AG10803 (cell line): ENCODE measurements at regions not wholly inside any gene's neighbourhood (a gene's known extent, or its start where the extent isn't known, plus 50 kb on each side); places are given as distances from the start of the nearest gene placed in this dataset.

Experiments
- DNase-seq: peaks from one replicate; pipeline ENCODE4 v3.0.0; 2010; ENCODE audit warnings: low read depth
- H3K4me3 ChIP-seq: 2 replicates; pipeline ENCODE4 v1.5.1; 2011; ENCODE audit warnings: mild to moderate bottlenecking, low read length, control low read depth
- TF ChIP-seq, protein P1 (sequence below): conservative IDR thresholded peaks from 2 replicates; pipeline ENCODE4 v1.5.1; 2011; ENCODE audit warnings: mild to moderate bottlenecking, low read length, control low read depth, inconsistent platforms

DNA sequence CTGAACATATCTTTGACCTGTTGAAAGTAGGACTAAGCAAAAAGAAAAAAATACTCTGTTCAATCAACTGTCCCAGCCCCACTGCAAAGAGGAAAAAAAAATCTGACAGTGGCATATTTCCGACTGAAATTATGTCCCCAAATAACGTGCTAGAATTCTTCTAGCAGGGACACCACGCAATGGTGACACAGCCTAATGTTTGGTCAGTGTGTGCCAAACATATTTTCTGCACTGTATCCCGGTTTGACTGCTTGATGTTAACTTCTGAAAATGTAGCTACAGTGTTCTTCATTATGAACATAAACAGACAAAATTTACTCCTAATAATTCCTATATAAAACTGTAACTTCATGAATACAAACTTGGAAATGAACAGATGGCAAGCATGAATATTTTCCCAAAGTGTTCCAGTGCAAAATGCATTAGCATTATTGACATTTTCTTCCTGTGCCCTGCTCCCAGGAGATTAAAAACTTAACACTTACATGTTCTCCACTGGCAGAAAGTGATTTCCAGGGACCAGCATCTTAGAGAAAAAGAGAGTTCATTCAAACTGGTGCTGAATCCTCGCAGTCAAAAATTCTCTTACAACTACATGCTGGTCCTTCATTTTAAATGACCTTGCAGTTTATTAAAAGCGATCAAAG is 72.4 kb upstream of the SYT1 start:
- H3K4me3 ChIP-seq = no peak overlapping the region
- DNase-seq = no peak
- TF ChIP-seq, protein P1, sequence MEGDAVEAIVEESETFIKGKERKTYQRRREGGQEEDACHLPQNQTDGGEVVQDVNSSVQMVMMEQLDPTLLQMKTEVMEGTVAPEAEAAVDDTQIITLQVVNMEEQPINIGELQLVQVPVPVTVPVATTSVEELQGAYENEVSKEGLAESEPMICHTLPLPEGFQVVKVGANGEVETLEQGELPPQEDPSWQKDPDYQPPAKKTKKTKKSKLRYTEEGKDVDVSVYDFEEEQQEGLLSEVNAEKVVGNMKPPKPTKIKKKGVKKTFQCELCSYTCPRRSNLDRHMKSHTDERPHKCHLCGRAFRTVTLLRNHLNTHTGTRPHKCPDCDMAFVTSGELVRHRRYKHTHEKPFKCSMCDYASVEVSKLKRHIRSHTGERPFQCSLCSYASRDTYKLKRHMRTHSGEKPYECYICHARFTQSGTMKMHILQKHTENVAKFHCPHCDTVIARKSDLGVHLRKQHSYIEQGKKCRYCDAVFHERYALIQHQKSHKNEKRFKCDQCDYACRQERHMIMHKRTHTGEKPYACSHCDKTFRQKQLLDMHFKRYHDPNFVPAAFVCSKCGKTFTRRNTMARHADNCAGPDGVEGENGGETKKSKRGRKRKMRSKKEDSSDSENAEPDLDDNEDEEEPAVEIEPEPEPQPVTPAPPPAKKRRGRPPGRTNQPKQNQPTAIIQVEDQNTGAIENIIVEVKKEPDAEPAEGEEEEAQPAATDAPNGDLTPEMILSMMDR = no peak

DNA sequence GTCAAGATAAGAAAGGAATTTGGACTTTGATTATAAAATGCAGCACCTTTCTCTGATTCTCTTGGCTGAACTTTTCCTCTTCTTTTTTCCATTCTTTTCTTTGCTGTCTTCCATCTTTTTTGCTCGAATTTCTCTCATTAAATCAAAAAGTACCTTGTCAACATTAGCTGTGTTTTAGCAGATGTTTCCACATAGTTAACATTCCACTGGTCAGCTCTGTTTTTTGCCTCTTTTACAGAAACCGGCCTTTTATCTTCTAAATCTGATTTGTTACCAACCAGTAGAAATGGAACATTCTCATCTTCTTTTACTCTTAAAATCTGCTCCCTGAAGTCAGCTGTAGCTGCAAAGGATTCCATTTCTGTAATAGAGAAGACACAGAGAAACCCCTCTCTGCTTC is 71.1 kb upstream of the SYT1 start:
- no peak overlapping the region for H3K4me3 ChIP-seq
- peak; percentile 38 for DNase-seq
- TF ChIP-seq, protein P1 = no peak

DNA sequence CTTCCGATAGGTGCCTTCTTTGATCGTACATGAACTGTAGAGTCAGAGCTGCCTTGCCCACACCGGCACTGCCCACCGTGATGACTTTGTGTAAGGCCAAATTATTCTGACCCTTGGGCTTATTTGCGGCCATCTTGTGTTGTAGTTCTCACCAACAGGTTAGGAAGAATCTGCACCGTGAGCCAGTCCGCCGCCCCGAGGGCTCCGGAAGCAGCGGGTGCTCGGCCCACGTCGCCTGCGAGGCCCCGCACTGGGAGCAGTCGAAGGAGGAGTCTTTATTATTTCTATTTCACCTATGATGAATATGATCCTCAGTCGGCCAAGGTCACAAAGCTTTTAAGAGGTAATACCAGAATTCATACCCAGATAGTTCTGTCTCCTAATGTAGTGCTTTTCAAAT is 70.6 kb upstream of the SYT1 start:
- no peak overlapping the region for H3K4me3 ChIP-seq
- TF ChIP-seq, protein P1 = no peak
- no peak for DNase-seq

DNA sequence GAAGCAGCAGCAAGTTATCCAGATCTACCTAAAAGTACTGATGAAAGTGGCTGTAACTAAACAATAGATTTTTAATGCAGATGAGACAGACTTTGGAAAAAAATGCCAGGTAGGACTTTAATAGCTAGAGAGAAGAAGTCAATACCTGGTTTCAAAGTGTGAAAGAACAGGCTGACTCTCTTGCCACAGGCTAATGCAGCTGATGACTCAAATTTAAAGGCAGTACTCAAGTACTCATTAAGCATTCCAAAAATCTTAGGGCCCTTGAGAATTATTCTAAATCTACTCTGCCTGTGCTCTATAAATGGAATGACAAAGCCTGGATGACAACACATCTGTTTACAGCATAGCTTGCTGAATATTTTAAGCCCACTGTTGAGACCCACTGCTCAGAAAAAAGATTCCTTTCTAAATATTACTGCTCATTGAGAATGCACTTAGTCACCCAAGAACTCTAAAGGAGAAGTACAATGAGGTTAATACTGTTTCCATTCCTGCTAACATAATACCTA is 68.6 kb upstream of the SYT1 start:
- no peak for DNase-seq
- TF ChIP-seq, protein P1 = no peak
- H3K4me3 ChIP-seq = no peak overlapping the region

DNA sequence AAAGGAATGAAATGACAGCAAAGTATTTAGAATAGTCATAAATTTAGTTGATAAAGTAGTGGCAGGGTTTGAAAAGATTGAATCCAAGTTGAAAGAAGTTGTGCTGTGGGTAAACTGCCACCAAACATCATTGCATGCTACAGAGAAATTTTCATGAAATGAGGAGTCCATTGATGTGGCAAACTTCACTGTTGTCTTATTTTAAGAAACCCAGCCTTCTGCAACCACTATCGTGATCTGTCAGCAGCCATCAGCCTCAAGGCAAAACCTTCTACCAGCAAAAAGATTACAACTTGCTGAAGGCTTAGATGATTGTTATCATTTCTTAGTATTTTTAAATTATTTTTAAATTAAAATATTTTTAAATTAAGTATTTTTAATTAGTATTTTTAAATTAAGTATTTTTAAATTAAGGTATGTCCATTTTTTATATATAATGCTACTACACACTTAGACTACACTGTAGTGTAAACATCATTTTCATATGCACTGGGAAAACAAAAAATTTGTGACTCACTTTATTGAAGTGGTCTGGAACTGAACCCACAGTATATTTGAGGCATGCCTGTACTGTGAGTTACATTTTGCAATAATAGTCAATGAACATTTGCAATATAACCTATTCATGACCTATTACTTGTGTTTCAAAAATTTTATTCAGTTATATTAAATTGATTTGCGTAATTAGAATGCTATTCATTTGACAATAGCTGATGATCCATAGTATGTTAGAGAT is 67.2 kb upstream of the SYT1 start:
- TF ChIP-seq, protein P1 = no peak
- H3K4me3 ChIP-seq = no peak overlapping the region
- peak; percentile 37 for DNase-seq

DNA sequence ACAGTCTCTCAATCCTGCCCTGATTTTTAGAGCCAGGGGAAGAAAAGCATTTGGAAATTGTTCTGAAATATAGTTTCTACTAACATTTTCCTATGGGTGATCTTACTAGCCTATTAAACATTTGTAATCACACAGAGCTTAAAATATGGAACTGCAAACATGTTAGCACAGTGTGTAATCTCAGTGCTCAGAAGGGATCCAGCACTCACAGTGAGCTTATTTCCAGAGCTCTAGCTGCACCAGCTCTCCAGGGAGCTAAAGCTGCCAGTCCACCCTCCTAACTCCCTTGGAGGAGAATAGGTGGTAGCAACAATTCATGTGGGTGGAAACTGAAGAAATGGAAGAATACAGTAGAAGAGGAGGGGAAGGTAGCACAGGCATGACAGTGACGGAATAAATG is 64.9 kb upstream of the SYT1 start:
- TF ChIP-seq, protein P1 = no peak
- no peak for DNase-seq
- no peak overlapping the region for H3K4me3 ChIP-seq

DNA sequence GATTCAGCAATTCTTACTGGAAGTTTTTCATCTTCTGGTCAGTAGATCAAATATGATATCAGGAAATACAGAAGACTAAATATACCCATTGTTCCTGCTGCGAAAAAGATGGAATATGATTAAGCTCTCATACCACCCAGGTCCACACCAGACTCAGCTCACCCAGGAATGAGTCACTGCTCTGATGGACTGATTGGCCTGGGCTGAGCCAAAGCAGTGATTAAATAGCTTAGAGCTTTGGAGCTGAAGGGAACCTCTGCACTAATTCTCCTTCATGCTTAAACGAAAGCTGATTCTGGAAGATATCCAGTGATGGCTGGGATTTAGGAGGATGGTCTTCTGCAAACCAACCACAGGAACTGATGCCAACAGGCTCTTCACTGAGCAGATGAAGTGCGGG is 62.0 kb upstream of the SYT1 start:
- peak; percentile 27 for DNase-seq
- TF ChIP-seq, protein P1 = no peak
- no peak overlapping the region for H3K4me3 ChIP-seq
